AG04449 (cell line): ENCODE measurements at regions not wholly inside any gene's neighbourhood (a gene's known extent, or its start where the extent isn't known, plus 50 kb on each side); places are given as distances from the start of the nearest gene placed in this dataset.

ENCODE experiments used
- CTCF ChIA-PET: fragments of 350-600 bp; formaldehyde crosslinking; extraction: SDS; loops from one replicate; lab custom pipeline; 2021; ENCODE audit warnings: antibody characterized with exemption; lab: Yijun Ruan, JAX
- POLR2A ChIA-PET: fragments of 400-600, 350-600 bp; formaldehyde crosslinking; extraction: SDS; loops from one replicate; lab custom pipeline; 2020; ENCODE audit warnings: antibody characterized with exemption, inconsistent platforms; lab: Yijun Ruan, JAX
- DNase-seq: peaks from one replicate; pipeline ENCODE4 v3.0.0-alpha.2; 2010; ENCODE audit warnings: low read depth, low spot score
- H3K4me3 ChIP-seq: 2 replicates; pipeline ENCODE4 v1.5.1; 2011; ENCODE audit warnings: low read depth, mild to moderate bottlenecking, control low read depth, low read length
- CTCF ChIP-seq: IDR thresholded peaks from one replicate; pipeline ENCODE4 v1.5.1; 2011; ENCODE audit warnings: mild to moderate bottlenecking, moderate library complexity, low read length, control low read depth, inconsistent platforms; ENCODE audit not compliant: insufficient read depth; ENCODE audit errors: missing control alignments

GRCh38 chr4:12270546-12270945 lies 841.9 kb upstream of the HS3ST1 start:
- TF ChIP-seq CTCF: no peak

GRCh38 chr4:12265554-12265953 lies 836.9 kb upstream of the HS3ST1 start:
- no peak overlapping the region for H3K4me3 ChIP-seq
- POLR2A ChIA-PET: no interaction called here
- DNase-seq: no peak
- no peak for TF ChIP-seq CTCF
- CTCF ChIA-PET: no interaction called here

More at GRCh38 chr4:12270546-12270945, 841.9 kb upstream of the HS3ST1 start:
- ChIA-PET CTCF (no interaction called here), POLR2A (no interaction called here)
- no peak overlapping the region for H3K4me3 ChIP-seq
- no peak for DNase-seq

GRCh38 chr4:12260453-12260852 lies 831.8 kb upstream of the HS3ST1 start:
- CTCF ChIA-PET: no interaction called here
- no peak for TF ChIP-seq CTCF
- DNase-seq: no peak
- no peak overlapping the region for H3K4me3 ChIP-seq
- POLR2A ChIA-PET: no interaction called here

GRCh38 chr4:12244973-12245372 lies 816.3 kb upstream of the HS3ST1 start:
- H3K4me3 ChIP-seq: no peak overlapping the region
- CTCF ChIA-PET: no interaction called here
- no peak for TF ChIP-seq CTCF

GRCh38 chr4:12242354-12242753 lies 813.7 kb upstream of the HS3ST1 start:
- POLR2A ChIA-PET: no interaction called here
- CTCF ChIA-PET: no interaction called here

More at GRCh38 chr4:12244973-12245372, 816.3 kb upstream of the HS3ST1 start:
- DNase-seq: no peak
- POLR2A ChIA-PET: no interaction called here

More at GRCh38 chr4:12242354-12242753, 813.7 kb upstream of the HS3ST1 start:
- no peak for TF ChIP-seq CTCF
- DNase-seq: no peak
- no peak overlapping the region for H3K4me3 ChIP-seq
